GM10248 (cell line): ENCODE measurements at regions not wholly inside any gene's neighbourhood (a gene's known extent, or its start where the extent isn't known, plus 50 kb on each side); places are given as distances from the start of the nearest gene placed in this dataset.
"Not testable (repeated sequence)": the region's sequence is repeated elsewhere in the genome, so short reads cannot be mapped to it uniquely, and the experiment has no call there.

Experiments used
- CTCF ChIA-PET: fragments of 300-600 bp; sonication (Branson Sonifier 250); formaldehyde crosslinking; extraction: SDS; loops from one replicate; lab custom pipeline; 2021; ENCODE audit warnings: antibody characterized with exemption; lab: Yijun Ruan, JAX
- POLR2A ChIA-PET: fragments of 350-650 bp; sonication (Branson Sonifier 250); formaldehyde crosslinking; extraction: SDS; loops from one replicate; lab custom pipeline; 2020; ENCODE audit warnings: antibody characterized with exemption; lab: Yijun Ruan, JAX
- DNase-seq: peaks from one replicate; pipeline ENCODE4 v3.0.0; 2012; ENCODE audit errors: extremely low spot score
- CTCF ChIP-seq: IDR thresholded peaks from 2 replicates; pipeline ENCODE4 v1.5.1; 2012; ENCODE audit warnings: mild to moderate bottlenecking, low read depth; ENCODE audit errors: extremely low read depth, missing control alignments, control extremely low read depth

GRCh38 chr9:85858056-85858750 lies 82.7 kb upstream of the NAA35 start:
- TF ChIP-seq CTCF: no peak
- POLR2A ChIA-PET: no interaction called here
- no peak for DNase-seq
- CTCF ChIA-PET: interaction anchor here (0.7 to 1.5 kb wide), 2 partner anchors 18 to 50 kb away, joined by 3 to 4 read pairs; no protein-coding TSS in a partner anchor

- CTCF ChIA-PET: interaction anchor here (1.1 kb wide), 1 partner anchor 50 kb away, joined by 3 read pairs; no protein-coding TSS in a partner anchor
- DNase-seq: no peak
- TF ChIP-seq CTCF: no peak
Measured at GRCh38 chr9:85859765-85860164, 81.2 kb upstream of the NAA35 start.

GRCh38 chr9:85861882-85862281 lies 79.1 kb upstream of the NAA35 start:
- POLR2A ChIA-PET, DNase-seq, CTCF ChIA-PET: not testable (repeated sequence)

More at GRCh38 chr9:85859765-85860164, 81.2 kb upstream of the NAA35 start:
- POLR2A ChIA-PET: no interaction called here

GRCh38 chr9:85863875-85864274 lies 77.1 kb upstream of the NAA35 start:
- DNase-seq: no peak
- ChIA-PET CTCF (interaction anchor here (0.8 to 2.2 kb wide), 2 partner anchors 12 to 24 kb away, joined by 3 to 7 read pairs; no protein-coding TSS in a partner anchor), POLR2A (no interaction called here)
- TF ChIP-seq CTCF: no peak

- DNase-seq: no peak
- ChIA-PET POLR2A (no interaction called here), CTCF (interaction anchor here (0.7 to 0.8 kb wide), 2 partner anchors 10 to 16 kb away, joined by 3 read pairs; no protein-coding TSS in a partner anchor)
- no peak for TF ChIP-seq CTCF
Measured at GRCh38 chr9:85871008-85871407, 69.9 kb upstream of the NAA35 start.

- CTCF ChIA-PET: interaction anchor here (0.7 kb wide), 1 partner anchor 11 kb away, joined by 3 read pairs; no protein-coding TSS in a partner anchor
- POLR2A ChIA-PET, DNase-seq: not testable (repeated sequence)
Measured at GRCh38 chr9:85871683-85872082, 69.3 kb upstream of the NAA35 start.

GRCh38 chr9:85872463-85872862 lies 68.5 kb upstream of the NAA35 start:
- DNase-seq: no peak
- POLR2A ChIA-PET: no interaction called here
- CTCF ChIA-PET: no interaction called here
- no peak for TF ChIP-seq CTCF
